AG08396 (cell line): ENCODE measurements at regions not wholly inside any gene's neighbourhood (a gene's known extent, or its start where the extent isn't known, plus 50 kb on each side); places are given as distances from the start of the nearest gene placed in this dataset.

Source experiments
- DNase-seq: peaks from one replicate; pipeline ENCODE4 v3.0.0; 2012; ENCODE audit warnings: low spot score, mixed read lengths

DNA sequence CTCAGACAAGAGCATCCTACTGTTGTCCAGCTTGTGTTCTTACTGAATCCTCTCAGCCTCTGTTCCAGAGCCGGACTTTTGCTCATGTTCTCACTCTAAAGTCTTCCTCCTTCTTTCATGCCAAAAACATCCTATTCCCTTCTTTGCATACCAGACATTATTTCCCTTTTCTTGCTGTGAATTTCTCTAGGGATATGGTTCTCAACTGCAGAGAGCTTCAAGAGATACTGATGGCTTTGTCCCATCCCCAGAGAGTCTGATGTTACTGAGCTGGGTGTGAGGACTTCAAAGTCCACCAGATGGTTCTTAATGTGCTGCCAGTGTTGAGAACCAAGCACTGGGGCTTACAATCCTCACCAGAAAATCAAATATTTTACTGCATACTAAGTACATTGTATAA lies 98.6 kb upstream of the FER start:
- DNase-seq: no peak

DNA sequence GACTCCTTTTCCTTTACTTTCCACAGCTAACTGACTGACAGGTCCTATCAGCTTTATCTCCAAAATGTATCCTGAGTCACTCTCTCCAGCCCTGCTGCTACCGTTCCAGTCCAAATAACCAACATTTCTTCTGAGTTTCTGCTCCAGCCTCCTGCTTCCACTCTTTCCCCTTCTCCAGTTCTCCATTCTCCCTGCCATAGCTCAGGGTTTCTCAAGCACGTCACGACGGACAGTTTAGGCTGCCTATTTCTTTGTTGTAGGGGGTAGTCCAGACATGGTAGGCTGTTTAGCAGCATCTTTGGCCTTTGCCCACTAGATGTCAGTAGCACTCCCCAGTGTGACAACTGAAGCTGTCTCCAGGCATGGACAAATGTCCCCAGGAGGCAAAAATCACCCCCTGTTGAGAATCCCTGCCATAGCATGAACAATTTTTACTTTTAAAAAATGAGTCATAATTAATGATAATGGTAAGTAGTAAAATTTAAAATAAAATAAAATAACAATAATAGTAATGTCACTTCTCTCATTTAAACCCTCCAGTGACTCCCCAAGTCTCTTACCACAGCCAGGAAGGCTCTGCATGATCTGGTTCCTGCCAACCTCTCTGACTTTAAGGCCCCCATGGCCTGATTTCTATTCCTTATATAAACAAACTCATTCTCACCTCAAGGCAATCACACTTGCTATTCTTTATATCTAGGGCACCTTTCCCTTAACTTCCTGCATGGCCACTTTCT lies 105.4 kb upstream of the FER start:
- peak; percentile 73 for DNase-seq

DNA sequence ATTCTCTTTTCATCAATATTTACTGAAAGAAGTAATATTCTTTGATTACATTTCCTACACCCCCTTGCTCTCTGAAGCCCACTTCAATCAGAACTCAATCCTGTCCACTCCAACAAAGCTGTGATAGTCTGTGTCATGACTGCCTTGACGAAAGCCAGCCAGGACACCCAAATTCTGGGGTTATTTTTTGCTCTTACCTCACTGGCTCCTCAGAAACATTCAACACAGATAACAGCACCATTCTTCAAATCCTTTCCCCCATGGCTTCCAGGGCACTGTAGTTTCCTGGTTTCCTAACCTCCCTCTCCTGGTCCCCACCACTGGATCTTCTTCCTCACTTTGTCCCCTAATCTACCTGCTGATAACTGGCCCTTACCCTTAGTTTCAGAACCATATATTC lies 106.1 kb upstream of the FER start:
- no peak for DNase-seq

DNA sequence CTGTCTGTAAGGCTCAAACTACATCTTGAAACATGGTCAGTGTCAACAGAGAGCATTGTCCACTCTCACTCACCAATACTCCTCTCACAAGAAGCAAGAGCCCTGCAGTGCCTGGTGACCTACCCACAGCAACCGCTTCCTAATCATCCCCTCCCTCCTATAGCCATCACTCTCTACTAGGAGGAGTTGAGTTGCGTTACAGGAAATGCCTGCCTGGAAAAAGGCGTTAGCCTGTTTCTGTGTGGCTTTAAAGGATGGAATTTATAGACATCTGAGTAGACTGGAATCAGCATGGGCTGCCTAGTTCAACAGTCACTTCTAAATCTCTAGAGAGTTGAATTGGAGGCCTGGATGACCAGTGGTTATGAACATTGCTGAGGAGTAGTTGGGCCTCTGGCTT lies 108.3 kb upstream of the FER start:
- DNase-seq: no peak

DNA sequence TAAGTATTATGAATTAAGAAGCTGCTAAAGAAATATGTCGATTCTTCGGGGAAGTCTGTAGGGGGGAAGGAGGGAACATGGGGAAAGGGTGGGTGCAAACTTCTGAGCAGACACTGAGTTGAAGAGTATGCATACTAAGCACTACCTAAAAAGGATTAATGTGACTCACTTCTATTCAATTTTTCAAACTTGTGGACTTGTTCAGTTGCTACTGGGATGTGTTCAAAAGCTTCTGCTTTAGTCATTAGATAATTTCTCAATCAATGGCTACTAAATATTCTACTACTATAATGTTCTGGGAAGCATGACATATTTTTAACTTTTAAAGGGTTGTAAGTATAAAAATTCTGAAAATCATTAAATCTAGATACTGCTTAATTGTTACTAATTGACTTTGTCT lies 109.7 kb upstream of the FER start:
- no peak for DNase-seq

DNA sequence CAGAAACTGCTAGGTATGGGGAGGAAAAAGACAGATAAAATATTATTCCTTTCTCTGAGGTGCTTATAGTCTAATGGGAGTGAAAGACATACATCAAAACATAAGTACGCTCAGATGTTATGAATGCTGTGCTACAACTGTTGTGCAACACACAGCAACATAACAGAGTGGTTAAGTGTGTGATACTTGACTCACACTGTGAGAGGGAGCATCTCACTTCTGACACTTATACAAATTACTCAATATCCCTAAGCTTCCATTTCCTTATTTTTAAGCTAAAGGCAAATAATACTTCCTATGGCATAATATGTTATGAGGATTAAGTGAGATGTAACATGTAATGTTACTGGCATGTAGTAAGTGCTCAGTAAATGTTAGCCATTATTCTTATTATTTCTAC lies 110.6 kb upstream of the FER start:
- no peak for DNase-seq

DNA sequence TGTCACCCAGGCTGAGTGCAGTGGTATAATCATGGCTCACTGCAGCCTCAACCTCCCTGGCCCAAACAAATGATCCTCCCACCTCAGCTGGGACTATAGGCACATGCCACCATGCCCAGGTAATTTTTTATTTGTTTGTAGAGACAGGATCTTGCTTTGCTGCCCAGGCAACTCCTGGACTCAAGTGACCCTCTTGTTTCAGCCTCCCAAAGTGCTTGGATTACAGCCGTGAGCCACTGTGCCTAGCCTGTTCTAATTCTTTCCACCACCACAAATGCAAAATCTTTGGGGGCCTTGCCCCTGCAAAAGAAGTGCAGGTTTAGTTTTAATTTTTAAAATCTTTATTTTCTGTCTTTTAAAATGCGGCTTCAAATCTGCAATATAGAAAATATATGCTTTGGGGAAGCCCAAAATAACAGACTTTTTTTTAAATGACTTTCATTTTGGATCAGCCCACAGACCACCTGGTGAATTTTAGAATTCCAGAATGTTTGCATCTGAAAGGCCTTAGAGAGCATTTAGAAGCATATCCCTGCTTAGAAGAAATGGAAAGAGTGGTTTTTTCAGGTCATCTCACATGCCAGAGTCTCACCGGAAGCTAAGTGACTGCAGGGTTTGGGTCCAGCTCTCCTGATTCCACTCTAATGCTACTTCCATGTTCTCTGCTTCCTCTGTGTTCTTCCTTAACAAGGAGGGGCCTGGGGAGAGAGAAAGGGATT lies 111.4 kb upstream of the FER start:
- DNase-seq: no peak

DNA sequence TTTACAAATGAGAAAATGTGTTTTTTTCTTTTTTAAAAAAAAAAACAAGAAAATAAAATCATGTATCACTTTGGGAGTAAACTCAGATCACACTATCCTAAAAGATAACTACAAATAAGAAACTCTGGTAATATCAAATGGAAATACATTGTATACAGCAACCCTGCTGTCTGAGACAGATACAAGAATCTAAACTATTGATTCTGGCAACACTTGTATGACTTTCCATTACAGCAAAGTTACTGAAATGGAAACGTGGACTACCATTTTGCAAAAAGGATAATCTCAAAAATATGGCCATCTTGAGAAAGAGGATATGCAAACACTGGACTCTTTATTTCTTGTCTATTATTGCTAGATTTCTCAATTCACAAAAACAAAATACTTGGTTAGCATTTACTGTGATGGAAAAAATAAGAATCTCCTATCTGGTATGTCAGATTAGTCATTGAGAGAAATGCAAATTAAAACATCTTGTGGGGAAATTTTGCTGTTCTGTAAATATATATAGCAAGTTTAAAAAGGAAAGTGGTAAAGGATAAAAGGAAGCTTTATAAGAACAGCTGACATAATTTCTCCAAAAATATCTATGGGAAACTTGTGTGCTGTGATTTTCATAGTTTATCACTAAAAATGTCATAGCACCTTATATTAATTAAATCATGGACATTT lies 112.9 kb upstream of the FER start:
- no peak for DNase-seq

DNA sequence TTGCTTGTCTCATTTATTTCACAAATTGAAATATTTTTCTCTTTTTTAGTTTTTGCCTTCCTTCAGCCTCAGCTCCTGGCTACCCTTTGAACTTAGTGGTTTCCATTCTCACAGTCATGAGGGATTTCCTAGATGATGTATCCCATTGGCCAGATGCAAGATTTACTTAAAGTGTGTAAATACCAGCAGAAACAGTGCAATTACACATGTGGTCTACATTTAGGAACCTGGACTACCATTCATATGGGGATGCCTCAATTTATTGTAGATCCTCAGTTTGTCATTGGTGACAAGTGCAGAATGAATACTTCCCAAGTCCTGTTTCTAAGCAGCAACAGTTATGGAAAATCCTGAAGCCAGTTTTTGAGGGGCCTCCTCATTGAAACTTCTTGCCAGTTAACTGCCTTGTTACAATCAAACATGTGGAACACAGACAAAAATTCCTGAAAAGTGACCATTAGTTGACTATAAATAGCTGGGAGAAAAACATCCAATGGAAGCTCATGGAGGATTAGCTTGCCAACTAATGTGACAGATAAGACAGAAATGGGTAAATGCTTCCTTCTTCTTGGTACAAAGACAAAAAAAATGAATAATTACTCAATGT lies 113.6 kb upstream of the FER start:
- no peak for DNase-seq

DNA sequence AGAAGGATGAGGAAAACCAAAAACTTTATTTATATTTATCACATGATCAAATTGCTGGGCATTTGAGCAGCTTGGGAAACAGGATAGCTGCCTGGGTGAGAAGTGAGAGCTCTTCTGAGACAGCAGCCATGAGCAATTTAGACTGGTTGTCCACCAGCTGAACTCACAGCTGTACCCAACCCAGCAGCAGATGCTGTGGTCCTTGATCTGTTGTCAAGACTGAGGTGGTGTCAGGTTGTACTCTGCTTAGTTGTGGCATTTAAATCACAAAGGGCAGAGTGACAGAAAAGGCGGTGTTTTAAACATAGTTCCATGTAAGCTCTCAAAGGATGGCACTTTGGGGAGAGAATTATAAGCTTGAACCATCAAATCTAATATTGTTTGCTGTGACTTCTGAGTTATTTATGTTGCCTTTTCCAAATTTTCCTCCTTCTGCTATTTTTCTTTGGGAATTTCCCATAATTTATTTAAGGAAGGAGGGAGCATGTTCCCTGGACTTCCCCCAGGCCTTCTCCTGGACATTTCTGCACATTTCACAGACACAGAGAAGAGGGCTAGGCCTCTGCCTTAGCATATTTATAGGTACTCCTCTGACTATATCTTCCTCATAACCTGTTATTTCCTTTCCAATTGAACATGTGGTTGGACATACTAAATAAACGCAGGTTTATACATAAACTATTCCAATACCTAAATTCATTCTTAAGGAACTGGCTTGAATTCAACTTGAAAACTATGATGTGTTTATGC lies 117.7 kb upstream of the FER start:
- DNase-seq: no peak

DNA sequence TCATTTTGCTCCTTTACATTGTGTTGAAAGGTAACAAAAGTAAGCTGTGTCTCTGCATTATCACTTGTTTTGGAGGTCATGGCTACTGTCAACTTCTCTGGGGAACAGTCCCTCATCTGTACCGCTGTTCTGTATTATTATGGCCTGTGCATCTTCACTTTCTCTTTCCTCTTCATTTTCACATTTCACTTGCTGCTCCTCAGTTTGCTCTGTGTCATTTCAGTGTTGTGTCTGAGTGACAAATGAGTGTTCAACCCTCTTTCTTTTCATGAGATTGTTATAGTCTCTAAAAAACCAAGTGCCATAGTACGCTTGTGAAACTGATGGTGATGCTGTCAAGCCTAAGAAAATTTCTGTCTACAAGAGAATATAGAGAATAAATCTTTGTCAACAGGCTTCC lies 122.0 kb upstream of the FER start:
- DNase-seq: no peak

DNA sequence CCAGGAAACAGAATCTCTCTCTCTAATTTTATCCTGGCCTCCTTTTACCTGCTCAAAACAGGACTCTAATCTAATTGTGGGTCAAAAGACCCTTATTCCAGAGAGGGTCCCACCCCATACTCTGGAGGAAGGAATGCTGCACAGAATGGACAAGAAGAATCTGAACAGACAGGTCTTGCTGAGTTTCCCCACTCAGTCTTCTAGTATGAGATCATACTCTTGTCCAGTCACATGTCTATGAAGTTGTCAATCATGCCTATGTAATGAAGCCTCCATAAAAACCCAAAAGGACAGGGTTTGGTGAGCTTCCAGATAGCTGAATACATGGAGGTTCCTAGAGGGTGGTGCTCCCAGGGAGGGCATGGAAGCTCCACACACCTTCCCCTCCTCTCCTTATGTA lies 123.9 kb upstream of the FER start:
- DNase-seq: no peak

DNA sequence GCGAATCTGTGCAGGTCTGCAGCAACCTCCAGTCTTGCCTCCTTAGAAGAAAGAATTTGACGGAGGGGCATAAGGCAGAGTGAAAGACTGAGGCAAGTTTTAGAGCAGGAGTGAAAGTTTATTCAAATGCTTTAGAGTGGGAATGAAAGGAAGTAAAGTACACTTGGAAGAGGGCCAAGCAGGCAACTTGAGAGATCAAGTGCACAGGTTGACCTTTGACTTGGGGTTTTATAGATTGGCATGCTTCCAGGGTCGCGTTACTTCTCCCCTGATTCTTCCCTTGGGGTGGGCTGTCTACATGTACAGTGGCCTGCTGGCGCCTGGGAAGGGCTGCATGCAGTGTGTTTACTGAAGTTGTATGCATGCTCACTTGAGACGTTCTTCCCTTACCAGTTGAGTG lies 127.2 kb upstream of the FER start:
- no peak for DNase-seq

DNA sequence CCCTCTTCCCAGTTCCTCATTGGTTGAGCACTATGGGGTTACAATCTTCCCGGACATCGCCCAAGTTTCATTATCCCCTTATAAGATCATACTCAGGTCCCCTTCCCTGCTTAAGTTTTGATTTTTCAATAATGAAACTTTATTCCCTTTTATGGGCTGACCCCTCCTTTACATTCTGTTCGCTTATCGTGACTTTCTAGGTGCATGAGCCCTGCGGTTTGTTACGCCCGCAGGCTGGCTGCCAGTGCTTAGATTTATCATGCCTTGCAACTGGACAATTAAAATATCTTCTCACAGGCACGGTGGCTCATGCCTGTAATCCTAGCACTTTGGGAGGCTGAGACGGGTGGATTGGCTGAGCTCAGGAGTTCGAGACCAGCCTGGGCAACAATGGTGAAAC lies 127.9 kb upstream of the FER start:
- no peak for DNase-seq

DNA sequence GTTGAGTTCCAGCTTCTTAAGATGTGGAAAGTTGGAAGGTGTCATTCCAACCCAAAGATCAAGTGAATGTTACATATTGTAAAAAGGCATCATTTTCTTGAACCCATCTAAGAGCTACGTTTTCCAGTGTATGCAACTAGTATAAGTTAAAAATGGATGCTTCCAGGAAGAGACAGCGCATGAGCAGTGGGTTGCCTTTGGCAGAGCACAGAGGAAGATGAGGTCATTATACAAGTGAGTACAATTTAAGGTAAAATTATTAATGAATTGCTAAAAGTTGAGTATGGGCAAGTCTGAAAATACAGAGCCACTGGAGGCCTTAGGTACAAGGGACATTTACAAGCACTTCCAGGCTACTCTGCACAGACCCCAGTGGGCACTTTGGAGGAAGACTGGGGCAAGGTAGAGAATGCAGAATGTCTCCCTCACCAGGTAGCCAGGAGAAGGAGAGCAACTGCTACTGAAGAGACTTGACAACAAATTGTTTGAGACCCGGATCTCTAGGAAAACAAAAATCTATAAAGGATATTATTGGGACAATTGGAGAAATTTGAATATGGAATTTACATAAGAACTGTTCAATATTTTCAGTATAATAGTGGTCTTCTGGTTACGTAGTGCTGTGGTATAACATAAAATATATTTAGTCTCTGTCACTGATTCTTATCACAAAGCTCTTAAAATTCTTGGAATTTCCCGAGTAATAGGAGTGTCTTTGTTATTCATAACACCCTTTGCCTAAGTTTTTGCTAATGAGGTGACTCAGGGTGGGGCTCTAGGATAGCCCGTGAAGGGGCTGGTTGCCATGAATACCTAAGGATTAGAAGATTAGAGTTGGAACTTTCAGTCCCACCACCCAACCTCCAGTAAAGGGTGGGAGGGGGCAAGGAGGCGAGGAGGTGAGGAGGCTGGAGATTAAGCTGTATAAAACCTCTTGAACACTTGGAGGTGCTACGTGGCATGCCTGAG lies 129.9 kb upstream of the FER start:
- DNase-seq: no peak

DNA sequence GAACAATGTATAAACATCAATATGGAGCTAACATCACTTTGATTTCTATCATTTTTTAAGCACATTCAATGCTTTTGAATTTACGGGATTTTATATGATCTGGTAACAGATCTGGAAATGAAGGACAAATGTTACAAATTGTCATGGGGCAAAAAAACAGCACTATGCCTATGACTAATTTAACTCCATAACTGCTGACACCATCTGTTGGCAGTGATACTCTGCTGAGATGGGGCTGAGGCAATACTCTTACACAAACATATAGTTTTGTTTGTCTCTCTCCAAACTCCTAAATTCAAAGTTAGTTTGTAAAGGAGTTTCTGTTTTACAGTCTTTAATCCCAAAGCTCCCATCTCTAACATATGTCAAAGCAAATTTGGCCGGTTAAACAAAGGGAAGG lies 132.5 kb upstream of the FER start:
- peak; percentile 15 for DNase-seq

DNA sequence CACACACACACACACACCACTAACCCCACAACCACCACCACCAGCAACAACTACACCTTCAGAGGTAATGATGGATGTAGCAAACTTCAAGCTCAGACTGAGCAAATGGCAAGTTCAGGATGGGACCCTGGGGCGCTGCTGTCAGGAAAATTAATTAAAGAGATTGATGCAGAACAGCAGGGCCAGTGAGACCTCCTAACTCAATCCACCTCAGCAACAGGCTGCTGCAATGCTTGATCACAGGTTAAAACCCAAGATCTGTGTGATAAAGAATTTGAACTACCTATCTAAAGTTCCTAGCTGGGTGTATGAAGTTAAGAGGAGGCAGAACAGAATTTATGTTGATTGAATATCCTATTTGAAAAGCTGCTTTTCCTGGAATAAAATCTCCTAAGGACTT lies 140.3 kb upstream of the FER start:
- DNase-seq: no peak

DNA sequence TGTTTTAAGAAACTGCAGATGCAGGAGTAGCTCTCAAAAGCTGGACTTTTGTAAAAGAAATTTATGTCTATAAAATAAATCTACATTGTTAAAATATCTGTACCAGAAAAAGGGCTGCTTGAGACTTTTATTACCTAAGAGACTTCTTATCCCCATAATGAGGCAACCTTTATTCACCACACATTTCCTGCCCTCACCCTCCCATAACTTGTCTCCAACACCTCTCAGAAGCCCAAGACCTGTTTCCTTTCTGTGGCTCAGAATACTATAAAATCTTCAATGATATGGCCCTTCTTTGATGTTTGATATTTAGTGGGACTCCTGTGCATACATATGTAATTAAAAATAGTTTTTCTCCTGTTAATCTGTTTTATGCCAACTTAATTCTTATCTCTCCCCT lies 141.5 kb upstream of the FER start:
- DNase-seq: no peak

DNA sequence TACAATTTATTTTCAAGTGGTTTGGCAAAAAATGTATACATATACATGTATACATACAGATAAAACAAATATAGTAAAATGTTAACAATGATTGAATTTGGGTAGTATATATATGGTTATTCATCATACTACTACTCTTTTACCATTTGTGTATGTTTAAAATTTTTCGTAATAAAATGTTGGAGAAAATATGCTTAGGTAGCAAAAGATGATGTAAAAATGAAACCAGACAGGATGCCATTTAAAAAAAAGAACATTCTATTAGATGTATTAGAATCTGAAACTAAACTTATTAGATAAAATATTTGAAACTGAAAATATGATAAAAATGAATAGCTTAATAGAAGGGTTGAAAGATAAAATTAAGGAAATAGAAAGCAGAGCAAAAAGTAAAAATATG lies 144.9 kb upstream of the FER start:
- no peak for DNase-seq

DNA sequence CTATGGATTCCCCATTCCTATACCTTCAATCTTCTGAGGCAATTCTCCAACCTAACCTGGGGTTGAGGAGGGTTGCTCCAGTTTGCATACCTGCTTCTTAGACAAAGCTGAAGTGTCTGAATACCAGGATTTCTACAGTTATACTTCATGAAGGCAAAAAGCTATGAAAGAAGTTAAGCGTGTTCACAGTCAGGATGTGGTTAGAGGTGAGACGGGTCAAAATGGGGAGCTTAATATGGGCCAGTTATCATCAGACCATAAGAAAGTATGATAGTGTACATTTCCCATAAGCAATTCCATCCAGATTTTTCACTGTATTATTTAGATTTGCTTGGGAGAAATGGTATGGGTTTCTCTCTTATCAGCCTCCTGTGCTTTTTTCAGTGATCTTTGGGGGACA lies 156.9 kb upstream of the FER start:
- no peak for DNase-seq

DNA sequence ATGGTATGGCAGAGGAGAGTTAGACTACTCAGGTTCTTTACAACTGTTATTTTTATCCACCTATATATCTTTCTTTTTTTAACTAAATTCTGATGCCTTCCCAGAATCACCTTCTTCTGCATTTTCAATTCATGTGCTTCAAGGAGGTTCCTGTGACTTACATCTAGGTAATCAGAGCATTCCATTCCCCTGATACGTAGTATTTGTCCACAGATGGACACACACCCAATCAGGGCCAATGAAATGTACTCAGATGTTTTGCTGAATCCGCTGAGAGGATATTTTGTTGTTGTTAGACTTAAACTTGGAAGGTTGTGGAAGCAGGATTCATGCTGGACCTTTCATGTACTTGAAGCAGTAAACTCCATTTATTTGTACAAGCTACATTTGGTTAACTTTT lies 159.4 kb upstream of the FER start:
- DNase-seq: no peak
